ENCODE measurements at regions not wholly inside any gene's neighbourhood (a gene's known extent, or its start where the extent isn't known, plus 50 kb on each side); places are given as distances from the start of the nearest gene placed in this dataset.

DNA sequence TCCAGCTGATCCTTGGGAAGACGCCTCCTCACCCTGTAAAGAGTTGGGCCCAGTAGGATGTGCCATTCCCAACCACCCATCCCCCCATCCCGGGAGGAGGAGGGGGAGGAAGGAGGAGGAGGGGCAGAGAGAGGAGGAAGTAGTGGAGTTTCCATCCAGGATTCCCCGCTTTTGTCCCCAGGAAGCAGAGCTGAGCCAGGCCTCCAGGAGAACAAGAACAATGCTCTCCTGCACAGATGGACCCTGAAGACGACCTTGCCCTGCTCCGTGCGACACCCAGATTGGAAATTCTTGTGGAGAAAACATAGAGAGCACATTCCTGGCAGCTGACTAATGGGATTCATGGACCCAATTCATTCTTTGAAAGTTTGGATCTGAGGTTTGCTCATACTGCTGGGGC, 132.3 kb upstream of the CRY1 start:
- TF ChIP-seq, protein P1, sequence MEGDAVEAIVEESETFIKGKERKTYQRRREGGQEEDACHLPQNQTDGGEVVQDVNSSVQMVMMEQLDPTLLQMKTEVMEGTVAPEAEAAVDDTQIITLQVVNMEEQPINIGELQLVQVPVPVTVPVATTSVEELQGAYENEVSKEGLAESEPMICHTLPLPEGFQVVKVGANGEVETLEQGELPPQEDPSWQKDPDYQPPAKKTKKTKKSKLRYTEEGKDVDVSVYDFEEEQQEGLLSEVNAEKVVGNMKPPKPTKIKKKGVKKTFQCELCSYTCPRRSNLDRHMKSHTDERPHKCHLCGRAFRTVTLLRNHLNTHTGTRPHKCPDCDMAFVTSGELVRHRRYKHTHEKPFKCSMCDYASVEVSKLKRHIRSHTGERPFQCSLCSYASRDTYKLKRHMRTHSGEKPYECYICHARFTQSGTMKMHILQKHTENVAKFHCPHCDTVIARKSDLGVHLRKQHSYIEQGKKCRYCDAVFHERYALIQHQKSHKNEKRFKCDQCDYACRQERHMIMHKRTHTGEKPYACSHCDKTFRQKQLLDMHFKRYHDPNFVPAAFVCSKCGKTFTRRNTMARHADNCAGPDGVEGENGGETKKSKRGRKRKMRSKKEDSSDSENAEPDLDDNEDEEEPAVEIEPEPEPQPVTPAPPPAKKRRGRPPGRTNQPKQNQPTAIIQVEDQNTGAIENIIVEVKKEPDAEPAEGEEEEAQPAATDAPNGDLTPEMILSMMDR (IDR thresholded peaks at IDR 0.05; ENCODE audit: low read length) = no peak
- no peak for TF ChIP-seq EZH2 (IDR thresholded peaks at IDR 0.05; ENCODE audit: borderline replicate concordance, low read length)

Data from OCI-LY1 (cell line).